Glutamatergic neuron (in vitro differentiated cells): ENCODE measurements at regions not wholly inside any gene's neighbourhood (a gene's known extent, or its start where the extent isn't known, plus 50 kb on each side); places are given as distances from the start of the nearest gene placed in this dataset.

Experiments
- DNase-seq: peaks from one replicate; pipeline ENCODE4 v3.0.0; 2022
- H3K27ac Mint-ChIP-seq: one replicate; pipeline ENCODE4 v1.8.0; 2020; ENCODE audit warnings: mild to moderate bottlenecking, mixed read lengths, inconsistent platforms; ENCODE audit not compliant: unreplicated experiment
- H3K27me3 Mint-ChIP-seq: one replicate; pipeline ENCODE4 v1.8.0; 2020; ENCODE audit warnings: mild to moderate bottlenecking, moderate library complexity, mixed read lengths, inconsistent platforms; ENCODE audit not compliant: unreplicated experiment
- H3K36me3 Mint-ChIP-seq: one replicate; pipeline ENCODE4 v1.8.0; 2020; ENCODE audit warnings: mild to moderate bottlenecking, mixed read lengths, inconsistent platforms; ENCODE audit not compliant: unreplicated experiment
- H3K4me1 Mint-ChIP-seq: one replicate; pipeline ENCODE4 v1.8.0; 2020; ENCODE audit warnings: mild to moderate bottlenecking, low read depth, mixed read lengths, inconsistent platforms; ENCODE audit not compliant: unreplicated experiment
- H3K4me3 Mint-ChIP-seq: one replicate; pipeline ENCODE4 v1.8.0; 2020; ENCODE audit warnings: mild to moderate bottlenecking, mixed read lengths, inconsistent platforms; ENCODE audit not compliant: unreplicated experiment
- H3K9me3 Mint-ChIP-seq: one replicate; pipeline ENCODE4 v1.8.0; 2020; ENCODE audit warnings: mild to moderate bottlenecking, moderate library complexity, mixed read lengths, inconsistent platforms; ENCODE audit not compliant: unreplicated experiment
- CTCF ChIP-seq: fragments of 200-600 bp; sonication (generic); IDR thresholded peaks from one replicate; pipeline ENCODE4 v1.5.0; 2021; ENCODE audit not compliant: partially characterized antibody, unreplicated experiment

DNA sequence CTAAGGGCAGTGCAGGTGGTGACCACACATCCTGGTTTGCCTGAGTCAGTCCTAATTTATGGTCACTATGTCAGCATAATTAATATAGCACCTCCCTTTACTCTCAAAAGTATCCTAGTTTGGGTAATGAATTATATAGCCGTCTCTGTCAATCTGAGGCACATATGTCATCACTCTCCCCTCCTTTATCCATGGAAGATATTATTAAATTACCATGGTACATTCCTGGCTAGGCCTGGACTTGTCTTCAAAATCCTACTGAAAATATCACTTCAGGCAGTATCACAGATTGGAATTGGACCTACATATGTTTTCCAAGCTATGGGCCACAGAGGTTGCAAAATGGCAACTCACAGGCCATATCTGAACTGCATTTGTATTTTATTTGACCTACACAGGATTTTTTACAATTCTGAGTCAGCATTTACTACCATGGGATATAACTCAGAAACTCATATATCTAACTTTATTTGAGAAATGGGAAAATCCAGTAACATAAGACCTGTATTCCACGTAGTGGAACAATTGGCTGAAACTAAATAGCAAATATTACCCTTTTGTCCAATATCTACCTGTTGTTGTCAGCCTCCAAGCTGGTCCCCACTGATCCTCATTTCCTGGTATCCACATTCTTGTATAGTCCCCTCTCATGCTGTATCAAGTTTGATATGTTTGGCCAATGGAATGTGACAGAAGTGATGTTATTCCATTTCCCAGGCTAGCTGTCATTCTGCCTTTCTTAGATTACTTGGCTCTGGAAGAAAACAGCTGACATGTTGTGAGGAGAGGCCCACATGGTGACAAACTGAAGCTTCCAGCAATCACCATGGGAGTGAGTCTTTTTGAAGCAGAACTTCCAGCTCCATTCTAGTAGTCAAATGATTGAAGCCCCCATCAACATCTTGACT lies 102.5 kb upstream of the MDM1 start:
- no peak for DNase-seq
- peaks cover 3% of the 10 kb centered on the region for H3K9me3 Mint-ChIP-seq
- TF ChIP-seq CTCF, result no peak
- peaks cover 1% of the 10 kb centered on the region for H3K27me3 Mint-ChIP-seq
- H3K4me1 Mint-ChIP-seq, result no peaks in the 10 kb centered on the region
- no peak overlapping the region for H3K27ac Mint-ChIP-seq
- H3K36me3 Mint-ChIP-seq, result peaks cover 6% of the 10 kb centered on the region
- no peak overlapping the region for H3K4me3 Mint-ChIP-seq

DNA sequence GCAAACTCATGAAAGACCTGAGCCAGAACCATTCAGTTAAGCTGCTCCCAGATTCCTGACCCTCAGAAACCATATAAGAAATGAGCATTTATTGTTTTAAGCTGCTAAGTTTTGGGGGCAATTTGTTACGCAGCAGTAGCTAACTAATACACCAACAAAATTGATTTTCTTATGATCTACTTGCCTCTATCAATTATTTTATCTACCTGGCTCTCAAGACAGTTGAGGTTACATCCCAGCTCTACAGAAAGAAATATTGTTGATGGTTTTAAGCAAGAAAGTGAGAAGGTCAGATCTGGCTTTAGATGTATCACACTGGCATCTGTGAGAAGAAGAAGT lies 103.1 kb upstream of the MDM1 start:
- no peak overlapping the region for H3K4me3 Mint-ChIP-seq
- peaks cover 6% of the 10 kb centered on the region for H3K36me3 Mint-ChIP-seq
- no peak overlapping the region for H3K27ac Mint-ChIP-seq
- no peak for DNase-seq
- H3K4me1 Mint-ChIP-seq, result no peaks in the 10 kb centered on the region
- peaks cover 3% of the 10 kb centered on the region for H3K9me3 Mint-ChIP-seq
- no peak for TF ChIP-seq CTCF
- H3K27me3 Mint-ChIP-seq, result peaks cover 1% of the 10 kb centered on the region

DNA sequence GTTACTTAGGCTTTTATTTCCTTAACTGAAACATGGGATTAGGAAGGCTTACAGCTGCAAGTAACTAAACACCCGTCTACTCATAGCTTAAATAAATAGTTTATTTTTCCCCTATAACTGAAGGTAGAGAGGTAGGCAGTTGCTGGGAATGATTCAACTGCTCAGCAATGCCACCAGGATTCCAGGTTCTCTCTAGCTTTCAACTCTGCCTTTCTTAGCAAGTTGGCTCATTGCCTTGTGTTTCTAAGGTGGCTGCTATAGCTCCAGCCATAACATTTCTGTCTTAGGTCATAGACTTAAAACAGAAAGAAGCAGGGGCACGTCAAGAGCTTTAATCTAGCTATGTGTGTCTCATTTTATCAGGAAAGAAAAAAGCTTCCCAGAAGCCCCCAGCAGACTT lies 103.7 kb upstream of the MDM1 start:
- Mint-ChIP-seq H3K9me3 (peaks cover 3% of the 10 kb centered on the region), H3K4me1 (no peaks in the 10 kb centered on the region), H3K4me3 (no peak overlapping the region), H3K27me3 (peaks cover 1% of the 10 kb centered on the region), H3K27ac (no peak overlapping the region), H3K36me3 (peaks cover 6% of the 10 kb centered on the region)
- no peak for DNase-seq
- no peak for TF ChIP-seq CTCF

DNA sequence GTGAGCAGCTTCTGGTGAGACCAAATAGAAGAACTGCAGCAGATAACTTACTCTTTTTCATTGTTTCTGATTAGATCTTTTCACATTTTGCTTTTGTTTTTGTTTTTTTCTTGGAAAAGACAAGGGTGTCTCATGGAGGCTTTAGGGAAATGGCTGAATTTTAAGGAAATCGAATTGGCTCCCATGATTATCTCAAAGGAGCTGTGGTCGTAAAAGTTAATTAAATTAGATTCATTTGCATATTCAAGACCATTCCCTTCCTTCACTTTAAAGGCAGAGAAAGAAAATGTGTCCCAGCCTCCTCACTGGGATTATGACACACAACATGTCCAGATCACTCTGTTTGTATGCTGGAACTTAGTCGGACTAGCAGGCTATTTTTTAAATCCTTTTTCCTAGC lies 106.4 kb upstream of the MDM1 start:
- Mint-ChIP-seq H3K9me3 (peaks cover 3% of the 10 kb centered on the region), H3K27me3 (peaks cover 3% of the 10 kb centered on the region), H3K4me3 (no peak overlapping the region), H3K36me3 (peaks cover 9% of the 10 kb centered on the region), H3K4me1 (no peaks in the 10 kb centered on the region), H3K27ac (no peak overlapping the region)
- DNase-seq, result no peak
- no peak for TF ChIP-seq CTCF

DNA sequence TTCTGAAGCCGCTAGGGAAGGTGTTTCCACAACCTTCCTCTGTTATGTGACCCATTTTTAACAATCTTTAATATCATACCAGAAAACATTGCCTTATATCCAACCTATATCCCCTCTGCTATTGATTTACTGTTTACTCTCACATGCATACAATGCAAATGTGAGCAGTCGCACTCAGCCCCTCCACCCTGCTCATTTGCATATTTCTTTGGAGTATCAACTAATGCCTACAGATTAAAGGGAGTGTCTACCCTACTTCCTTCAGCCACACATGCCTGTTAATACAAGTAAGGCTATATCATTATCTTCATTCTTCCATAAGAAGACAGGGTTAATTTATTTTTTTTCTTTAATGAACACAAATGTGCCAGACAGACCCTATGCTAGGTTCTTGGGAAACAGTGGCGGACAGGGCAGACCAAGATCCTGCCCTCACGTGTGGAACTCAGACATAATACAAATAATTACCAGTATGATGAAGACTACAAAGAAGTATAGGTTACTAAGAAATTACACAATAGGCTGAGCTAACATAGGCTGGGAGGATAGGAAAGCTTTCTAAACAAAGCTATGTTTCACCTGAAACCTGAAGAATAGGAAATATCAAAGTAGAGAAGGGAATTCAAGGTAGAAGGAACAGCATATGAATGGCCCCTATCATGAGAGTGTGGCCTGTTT lies 107.3 kb upstream of the MDM1 start:
- DNase-seq, result no peak
- TF ChIP-seq CTCF, result no peak
- Mint-ChIP-seq H3K36me3 (peaks cover 12% of the 10 kb centered on the region), H3K4me1 (no peaks in the 10 kb centered on the region), H3K27me3 (peaks cover 3% of the 10 kb centered on the region), H3K9me3 (peaks cover 6% of the 10 kb centered on the region), H3K4me3 (no peak overlapping the region), H3K27ac (no peak overlapping the region)
